Body of pancreas (tissue), 4 donors: ENCODE measurements at regions not wholly inside any gene's neighbourhood (a gene's known extent, or its start where the extent isn't known, plus 50 kb on each side); places are given as distances from the start of the nearest gene placed in this dataset.

Experiments
- ATAC-seq: fragments of 150-250 bp; one replicate; pipeline ENCODE4 v1.9.1; 2016
- DNase-seq, 4 donors: peaks; one replicate each; pipeline ENCODE4 v3.0.0-alpha.2; 2019
- H3K27ac ChIP-seq, 4 donors: fragments of 200-600 bp; sonication (generic); 1 replicate in 3 of 4; 2 replicates in 1 of 4; pipeline versions ENCODE4 v1.5.1 to v1.6.1; 2016 to 2019; ENCODE audit warnings: mild to moderate bottlenecking in 1 of 4, mixed read lengths in 1 of 4, moderate library complexity in 1 of 4
- H3K27me3 ChIP-seq, 2 donors: fragments of 200-600 bp; sonication (generic); one replicate each; pipeline ENCODE4 v1.6.0; 2016; ENCODE audit warnings: mild to moderate bottlenecking in 1 of 2
- H3K36me3 ChIP-seq, 2 donors: fragments of 200-600 bp; sonication (generic); replicated peaks in 1 of 2; 2 replicates each; pipeline ENCODE4 v1.5.1; 2016; ENCODE audit warnings: low read depth in 2 of 2; ENCODE audit not compliant: insufficient read depth in 1 of 2
- H3K4me1 ChIP-seq: fragments of 200-600 bp; sonication (generic); one replicate; pipeline ENCODE4 v1.6.0; 2016
- H3K4me3 ChIP-seq, 2 donors: fragments of 200-600 bp; sonication (generic); 1 replicate in 1 of 2; 2 replicates in 1 of 2; pipeline ENCODE4 v1.5.1; 2016 to 2019
- H3K9me3 ChIP-seq, 3 donors: fragments of 200-600 bp; sonication (generic); 1 replicate in 2 of 3; 2 replicates in 1 of 3; pipeline ENCODE4 v1.5.1; 2016
- POLR2A ChIP-seq, 3 donors: fragments of 450-650 bp; IDR thresholded peaks; one replicate each; pipeline ENCODE4 v1.6.1; 2016; ENCODE audit warnings: antibody characterized with exemption in 3 of 3, mild to moderate bottlenecking in 2 of 3
- WGBS, 2 donors: methylation state at CpG; one replicate each; pipeline ENCODE4 v1.1.5; 2017; 5-methylcytosine and 5-hydroxymethylcytosine counted together
- intact Hi-C: fragments of 100-400 bp; cut with DNase I; formaldehyde crosslinking; loops from one replicate; pipeline ENCODE4 v1.15.1; 2023
- TF ChIP-seq, protein P1 (sequence below), 7 experiments: fragments of 450-650 bp in 4 of 7; fragments of 200-600 bp in 3 of 7; sonication (generic) in 3 of 7; IDR thresholded peaks; one replicate each; pipeline ENCODE4 v1.5.1; 2016 to 2019; ENCODE audit warnings: antibody characterized with exemption in 7 of 7

DNA sequence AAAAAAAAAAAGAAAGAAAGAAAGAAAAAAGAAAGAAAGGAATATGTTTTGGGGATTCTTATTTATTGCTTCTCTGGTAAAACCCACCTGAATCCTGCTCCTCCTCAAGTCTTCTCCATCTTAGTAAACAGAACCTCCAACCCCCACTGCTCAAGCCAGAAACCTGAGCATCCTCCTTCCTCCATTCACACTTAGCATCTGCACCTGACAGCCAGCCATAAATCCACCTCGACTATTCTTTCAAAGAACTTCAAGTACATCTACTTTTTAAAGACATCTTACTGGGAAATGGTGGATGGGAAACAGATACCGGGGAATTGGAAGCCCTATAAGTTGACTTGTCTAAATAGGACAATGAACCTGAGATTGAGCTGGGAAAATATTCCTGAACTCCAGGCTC, 519.9 kb upstream of the DPP6 start:
- H3K4me1 ChIP-seq = no peaks in the 10 kb centered on the region
- H3K27ac ChIP-seq = no peak overlapping the region
- no peaks in the 10 kb centered on the region for H3K9me3 ChIP-seq
- no peak for DNase-seq
- intact Hi-C loops = no loop called here
- no peak for TF ChIP-seq POLR2A (IDR thresholded peaks at IDR 0.05)
- TF ChIP-seq, protein P1, sequence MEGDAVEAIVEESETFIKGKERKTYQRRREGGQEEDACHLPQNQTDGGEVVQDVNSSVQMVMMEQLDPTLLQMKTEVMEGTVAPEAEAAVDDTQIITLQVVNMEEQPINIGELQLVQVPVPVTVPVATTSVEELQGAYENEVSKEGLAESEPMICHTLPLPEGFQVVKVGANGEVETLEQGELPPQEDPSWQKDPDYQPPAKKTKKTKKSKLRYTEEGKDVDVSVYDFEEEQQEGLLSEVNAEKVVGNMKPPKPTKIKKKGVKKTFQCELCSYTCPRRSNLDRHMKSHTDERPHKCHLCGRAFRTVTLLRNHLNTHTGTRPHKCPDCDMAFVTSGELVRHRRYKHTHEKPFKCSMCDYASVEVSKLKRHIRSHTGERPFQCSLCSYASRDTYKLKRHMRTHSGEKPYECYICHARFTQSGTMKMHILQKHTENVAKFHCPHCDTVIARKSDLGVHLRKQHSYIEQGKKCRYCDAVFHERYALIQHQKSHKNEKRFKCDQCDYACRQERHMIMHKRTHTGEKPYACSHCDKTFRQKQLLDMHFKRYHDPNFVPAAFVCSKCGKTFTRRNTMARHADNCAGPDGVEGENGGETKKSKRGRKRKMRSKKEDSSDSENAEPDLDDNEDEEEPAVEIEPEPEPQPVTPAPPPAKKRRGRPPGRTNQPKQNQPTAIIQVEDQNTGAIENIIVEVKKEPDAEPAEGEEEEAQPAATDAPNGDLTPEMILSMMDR (IDR thresholded peaks at IDR 0.05) = no peak
- no peak for ATAC-seq
- no peaks in the 10 kb centered on the region for H3K27me3 ChIP-seq
- no peak overlapping the region for H3K4me3 ChIP-seq
- no peaks in the 10 kb centered on the region for H3K36me3 ChIP-seq
- 69 to 78% methylated on average over 2 of the region's 2 CpGs for WGBS, 2 donors

GRCh38 chr7:153537271-153537670, 514.9 kb upstream of the DPP6 start:
- ATAC-seq (no peak), DNase-seq (no peak)
- intact Hi-C loops = no loop called here
- H3K9me3 ChIP-seq = no peaks in the 10 kb centered on the region
- H3K4me1 ChIP-seq = no peaks in the 10 kb centered on the region
- H3K36me3 ChIP-seq = no peaks in the 10 kb centered on the region
- no peak overlapping the region for H3K4me3 ChIP-seq
- H3K27ac ChIP-seq = no peak overlapping the region
- no peaks in the 10 kb centered on the region for H3K27me3 ChIP-seq
- no peak for TF ChIP-seq POLR2A (IDR thresholded peaks at IDR 0.05)
- TF ChIP-seq, protein P1 (IDR thresholded peaks at IDR 0.05) = no peak
- 56 to 59% methylated on average over 8 of the region's 8 CpGs for WGBS, 2 donors

DNA sequence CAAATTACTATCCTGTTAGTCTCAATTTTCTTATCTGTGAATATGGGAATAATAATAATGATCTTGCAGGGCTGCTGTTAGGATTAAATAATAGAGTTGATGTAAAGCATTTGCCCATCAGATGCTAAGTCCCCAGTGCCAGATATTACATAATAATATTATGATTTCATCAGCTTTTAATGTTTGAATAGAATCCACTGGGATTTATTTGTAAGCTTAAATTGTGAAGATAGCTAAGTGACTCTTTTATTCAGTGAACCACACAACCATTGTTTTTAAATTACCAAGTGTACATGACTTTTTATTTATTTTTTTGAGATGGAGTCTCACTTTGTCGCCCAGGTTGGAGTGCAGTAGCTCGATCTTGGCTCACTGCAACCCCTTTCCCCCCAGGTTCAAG, 510.3 kb upstream of the DPP6 start:
- Histone ChIP-seq H3K4me3 (no peak overlapping the region), H3K36me3 (no peaks in the 10 kb centered on the region), H3K9me3 (no peaks in the 10 kb centered on the region), H3K4me1 (no peaks in the 10 kb centered on the region), H3K27ac (no peak overlapping the region), H3K27me3 (no peaks in the 10 kb centered on the region)
- intact Hi-C loops = no loop called here
- TF ChIP-seq POLR2A (IDR thresholded peaks at IDR 0.05) = no peak
- TF ChIP-seq, protein P1 (IDR thresholded peaks at IDR 0.05) = no peak
- DNase-seq (no peak), ATAC-seq (no peak)
- 67 to 70% methylated on average over 2 of the region's 2 CpGs for WGBS, 2 donors

DNA sequence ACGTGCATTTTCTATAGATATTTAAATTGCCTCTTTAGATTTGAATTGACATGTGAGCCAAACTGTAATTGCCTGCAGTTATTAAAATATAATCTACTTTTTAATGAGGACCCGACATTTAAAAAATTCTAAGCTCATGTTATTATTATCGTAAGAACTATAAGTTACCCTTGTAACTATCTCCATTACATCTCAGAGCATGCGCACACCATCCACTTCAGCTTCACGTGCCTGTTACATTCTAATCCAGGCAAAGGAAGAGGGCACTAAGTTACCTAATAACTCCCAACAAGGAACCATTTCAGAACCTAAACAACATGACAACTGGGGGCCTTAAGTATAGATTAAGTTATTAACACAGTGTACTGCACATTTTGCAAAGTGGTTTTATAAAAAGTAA, 509.0 kb upstream of the DPP6 start:
- H3K4me1 ChIP-seq = no peaks in the 10 kb centered on the region
- H3K27me3 ChIP-seq = no peaks in the 10 kb centered on the region
- DNase-seq = no peak
- intact Hi-C loops = no loop called here
- no peak overlapping the region for H3K27ac ChIP-seq
- no peaks in the 10 kb centered on the region for H3K36me3 ChIP-seq
- TF ChIP-seq POLR2A (IDR thresholded peaks at IDR 0.05) = no peak
- TF ChIP-seq, protein P1 (IDR thresholded peaks at IDR 0.05) = no peak
- no peak for ATAC-seq
- WGBS, 2 donors = 66 to 70% methylated on average over 5 of the region's 5 CpGs
- no peak overlapping the region for H3K4me3 ChIP-seq
- H3K9me3 ChIP-seq = no peaks in the 10 kb centered on the region

GRCh38 chr7:153550173-153550572, 502.0 kb upstream of the DPP6 start:
- Histone ChIP-seq H3K4me3 (no peak overlapping the region), H3K4me1 (no peaks in the 10 kb centered on the region), H3K9me3 (no peaks in the 10 kb centered on the region), H3K27me3 (no peaks in the 10 kb centered on the region), H3K27ac (no peak overlapping the region), H3K36me3 (no peaks in the 10 kb centered on the region)
- no peak for ATAC-seq
- no peak for TF ChIP-seq POLR2A (IDR thresholded peaks at IDR 0.05)
- TF ChIP-seq, protein P1 (IDR thresholded peaks at IDR 0.05) = no peak
- WGBS, 2 donors = 44 to 52% methylated on average over 1 of the region's 1 CpG
- no peak for DNase-seq
- intact Hi-C loops = no loop called here
